ENCODE measurements at regions not wholly inside any gene's neighbourhood (a gene's known extent, or its start where the extent isn't known, plus 50 kb on each side); places are given as distances from the start of the nearest gene placed in this dataset.

- TF ChIP-seq CTCF (conservative IDR thresholded peaks at IDR 0.05; ENCODE audit: low read depth in 2 of 2) (no peak), EZH2 (IDR thresholded peaks at IDR 0.05; ENCODE audit: low read depth, unreplicated experiment) (no peak), STAT1 (IDR thresholded peaks at IDR 0.05; ENCODE audit: unreplicated experiment) (no peak), REST (IDR thresholded peaks at IDR 0.05; ENCODE audit: unreplicated experiment) (no peak), CREB1 (CRISPR knock-in tag; IDR thresholded peaks at IDR 0.05; ENCODE audit: low read depth) (no peak), EZH2phosphoT487 (IDR thresholded peaks at IDR 0.05; ENCODE audit: unreplicated experiment) (no peak), POLR2AphosphoS5 (IDR thresholded peaks at IDR 0.05; ENCODE audit: low read depth) (no peak), JUNB (IDR thresholded peaks at IDR 0.05; ENCODE audit: unreplicated experiment) (no peak), ETS1 (IDR thresholded peaks at IDR 0.05) (no peak), NANOG (IDR thresholded peaks at IDR 0.05; ENCODE audit: borderline replicate concordance) (no peak), ZNF114 (CRISPR knock-in tag; IDR thresholded peaks at IDR 0.05) (no peak), ZNF331 (CRISPR knock-in tag; IDR thresholded peaks at IDR 0.05; ENCODE audit: low read depth) (no peak), ZNF462 (CRISPR knock-in tag; IDR thresholded peaks at IDR 0.05) (no peak)
These were observed 203.5 kb upstream of the RBMS3 start for GRCh38 chr3:29077356-29077755.
